Hippocampal formation (tissue), 2 donors: ENCODE measurements at regions not wholly inside any gene's neighbourhood (a gene's known extent, or its start where the extent isn't known, plus 50 kb on each side); places are given as distances from the start of the nearest gene placed in this dataset.
"Not testable (repeated sequence)": the region's sequence is repeated elsewhere in the genome, so short reads cannot be mapped to it uniquely, and the experiment has no call there.

ENCODE experiments used
- DNase-seq, 2 donors: peaks; one replicate each; lab custom pipeline; 2025; lab: John Stamatoyannopoulos, UW

GRCh38 chr3:16708285-16708684, 103.1 kb upstream of the DAZL start:
- no peak for DNase-seq

- not testable (repeated sequence) for DNase-seq
Measured at GRCh38 chr3:16711691-16712090, 106.5 kb upstream of the DAZL start.

- no peak for DNase-seq
Measured at GRCh38 chr3:16715281-16715680, 110.1 kb upstream of the DAZL start.

GRCh38 chr3:16719426-16719825, 114.2 kb upstream of the DAZL start:
- no peak for DNase-seq

GRCh38 chr3:16720367-16720940, 115.2 kb upstream of the DAZL start:
- no peak for DNase-seq

- no peak for DNase-seq
Measured at GRCh38 chr3:16721494-16721893, 116.3 kb upstream of the DAZL start.

- peak in 1 of 2 donors; percentile 3 for DNase-seq
Measured at GRCh38 chr3:16723978-16724377, 118.8 kb upstream of the DAZL start.

- DNase-seq, result no peak
Measured at GRCh38 chr3:16724487-16724886, 119.3 kb upstream of the DAZL start.

GRCh38 chr3:16725972-16726371, 120.7 kb upstream of the DAZL start:
- no peak for DNase-seq

- DNase-seq, result no peak
Measured at GRCh38 chr3:16728770-16729745, 123.8 kb upstream of the DAZL start.

- no peak for DNase-seq
Measured at GRCh38 chr3:16738451-16738850, 133.2 kb upstream of the DAZL start.

- no peak for DNase-seq
Measured at GRCh38 chr3:16739541-16740105, 134.4 kb upstream of the DAZL start.

- DNase-seq, result no peak
Measured at GRCh38 chr3:16740515-16740914, 135.3 kb upstream of the DAZL start.

- no peak for DNase-seq
Measured at GRCh38 chr3:16741103-16741758, 136.0 kb upstream of the DAZL start.

- no peak for DNase-seq
Measured at GRCh38 chr3:16741890-16742289, 136.7 kb upstream of the DAZL start.

- no peak for DNase-seq
Measured at GRCh38 chr3:16743276-16743675, 138.1 kb upstream of the DAZL start.

- no peak for DNase-seq
Measured at GRCh38 chr3:16759227-16759903, 125.4 kb upstream of the PLCL2 start.

GRCh38 chr3:16761571-16761970, 123.2 kb upstream of the PLCL2 start:
- no peak for DNase-seq

GRCh38 chr3:16765661-16766060, 119.1 kb upstream of the PLCL2 start:
- no peak for DNase-seq

GRCh38 chr3:16767006-16767405, 117.7 kb upstream of the PLCL2 start:
- DNase-seq, result no peak

- DNase-seq, result no peak
Measured at GRCh38 chr3:16768014-16768413, 116.7 kb upstream of the PLCL2 start.

GRCh38 chr3:16768956-16769355, 115.8 kb upstream of the PLCL2 start:
- DNase-seq, result no peak
